Peyer's patch (tissue), 4 donors: ENCODE measurements at regions not wholly inside any gene's neighbourhood (a gene's known extent, or its start where the extent isn't known, plus 50 kb on each side); places are given as distances from the start of the nearest gene placed in this dataset.
"Not testable (repeated sequence)": the region's sequence is repeated elsewhere in the genome, so short reads cannot be mapped to it uniquely, and the experiment has no call there.

Experiments used
- DNase-seq, 3 donors: peaks; one replicate each; pipeline ENCODE4 v3.0.0-alpha.2; 2017 to 2019
- H3K27ac ChIP-seq, 4 donors: fragments of 200-600 bp; sonication (generic); one replicate each; pipeline ENCODE4 v1.5.1; 2016 to 2019
- H3K27me3 ChIP-seq, 2 donors: fragments of 200-600 bp; sonication (generic); one replicate each; pipeline ENCODE4 v1.5.1; 2019
- H3K36me3 ChIP-seq, 3 donors: fragments of 200-600 bp; sonication (generic); one replicate each; pipeline ENCODE4 v1.5.1; 2016 to 2019
- H3K4me1 ChIP-seq, 4 donors: fragments of 200-600 bp; sonication (generic); one replicate each; pipeline ENCODE4 v1.5.1; 2016 to 2019
- H3K4me3 ChIP-seq, 4 donors: fragments of 200-600 bp; sonication (generic); 1 replicate in 3 of 4; 2 replicates in 1 of 4; pipeline ENCODE4 v1.5.1; 2016 to 2019; ENCODE audit warnings: mild to moderate bottlenecking in 1 of 4
- H3K9me3 ChIP-seq, 4 donors: fragments of 200-600 bp; sonication (generic); one replicate each; pipeline ENCODE4 v1.5.1; 2016 to 2019; ENCODE audit warnings: mild to moderate bottlenecking in 1 of 4
- CTCF ChIP-seq, 6 experiments: fragments of 450-650 bp in 4 of 6; fragments of 200-600 bp in 2 of 6; sonication (generic) in 1 of 6; IDR thresholded peaks; one replicate each; pipeline ENCODE4 v1.5.1; 2017 to 2019; ENCODE audit warnings: antibody characterized with exemption in 6 of 6, mild to moderate bottlenecking in 3 of 6, moderate library complexity in 1 of 6
- POLR2A ChIP-seq, 2 donors: fragments of 450-650 bp; IDR thresholded peaks; one replicate each; pipeline ENCODE4 v1.5.1; 2017; ENCODE audit warnings: antibody characterized with exemption in 2 of 2, mild to moderate bottlenecking in 2 of 2, moderate library complexity in 2 of 2

GRCh38 chr4:170190265-170190664 is 100.5 kb upstream of the AADAT start:
- H3K4me1 ChIP-seq, result no peaks in the 10 kb centered on the region
- H3K9me3 ChIP-seq, result no peaks in the 10 kb centered on the region
- H3K4me3 ChIP-seq, result no peak overlapping the region
- H3K27ac ChIP-seq, result no peak overlapping the region
- H3K36me3 ChIP-seq, result no peaks in the 10 kb centered on the region
- H3K27me3 ChIP-seq, result no peaks in the 10 kb centered on the region
- no peak for DNase-seq
- TF ChIP-seq CTCF (IDR thresholded peaks at IDR 0.05), result no peak
- TF ChIP-seq POLR2A (IDR thresholded peaks at IDR 0.05), result no peak

- Histone ChIP-seq H3K27me3 (no peaks in the 10 kb centered on the region), H3K9me3 (no peaks in the 10 kb centered on the region), H3K4me1 (no peaks in the 10 kb centered on the region), H3K36me3 (no peaks in the 10 kb centered on the region), H3K27ac (no peak overlapping the region), H3K4me3 (no peak overlapping the region)
- TF ChIP-seq CTCF (IDR thresholded peaks at IDR 0.05) (no peak), POLR2A (IDR thresholded peaks at IDR 0.05) (no peak)
- DNase-seq, result no peak
Observed at GRCh38 chr4:170170861-170171260, 81.1 kb upstream of the AADAT start.

- Histone ChIP-seq H3K4me1 (no peaks in the 10 kb centered on the region), H3K4me3 (no peak overlapping the region), H3K36me3 (no peaks in the 10 kb centered on the region), H3K9me3 (no peaks in the 10 kb centered on the region), H3K27ac (no peak overlapping the region), H3K27me3 (no peaks in the 10 kb centered on the region)
- no peak for DNase-seq
- TF ChIP-seq POLR2A (IDR thresholded peaks at IDR 0.05), result no peak
- no peak for TF ChIP-seq CTCF (IDR thresholded peaks at IDR 0.05)
Observed at GRCh38 chr4:170169699-170170098, 79.9 kb upstream of the AADAT start.

GRCh38 chr4:170167678-170168077 is 77.9 kb upstream of the AADAT start:
- no peaks in the 10 kb centered on the region for H3K9me3 ChIP-seq
- H3K4me1 ChIP-seq, result no peaks in the 10 kb centered on the region
- no peak overlapping the region for H3K27ac ChIP-seq
- TF ChIP-seq POLR2A (IDR thresholded peaks at IDR 0.05) (no peak), CTCF (IDR thresholded peaks at IDR 0.05) (no peak)
- no peak overlapping the region for H3K4me3 ChIP-seq
- no peaks in the 10 kb centered on the region for H3K36me3 ChIP-seq
- H3K27me3 ChIP-seq, result no peaks in the 10 kb centered on the region
- DNase-seq, result no peak

- not testable (repeated sequence) for H3K4me1 ChIP-seq
Observed at GRCh38 chr4:170166193-170166592, 76.4 kb upstream of the AADAT start.

GRCh38 chr4:170162416-170162815 is 72.7 kb upstream of the AADAT start:
- Histone ChIP-seq H3K9me3 (no peaks in the 10 kb centered on the region), H3K27me3 (no peaks in the 10 kb centered on the region), H3K4me3 (no peak overlapping the region), H3K27ac (no peak overlapping the region), H3K4me1 (no peaks in the 10 kb centered on the region), H3K36me3 (no peaks in the 10 kb centered on the region)
- TF ChIP-seq POLR2A (IDR thresholded peaks at IDR 0.05), result no peak
- TF ChIP-seq CTCF (IDR thresholded peaks at IDR 0.05), result no peak
- no peak for DNase-seq

More at GRCh38 chr4:170166193-170166592, 76.4 kb upstream of the AADAT start:
- not testable (repeated sequence) for H3K4me3 ChIP-seq, DNase-seq, H3K9me3 ChIP-seq, H3K27ac ChIP-seq, H3K27me3 ChIP-seq, H3K36me3 ChIP-seq
